C4-2B (cell line): ENCODE measurements at regions not wholly inside any gene's neighbourhood (a gene's known extent, or its start where the extent isn't known, plus 50 kb on each side); places are given as distances from the start of the nearest gene placed in this dataset.

ENCODE experiments used
- CTCF ChIP-seq: fragments of 450-650 bp; conservative IDR thresholded peaks from 2 replicates; pipeline ENCODE4 v1.5.1; 2017; ENCODE audit warnings: mild to moderate bottlenecking
- ZFX ChIP-seq: fragments of 450-650 bp; IDR thresholded peaks from 2 replicates; pipeline ENCODE4 v1.6.1; 2017

DNA sequence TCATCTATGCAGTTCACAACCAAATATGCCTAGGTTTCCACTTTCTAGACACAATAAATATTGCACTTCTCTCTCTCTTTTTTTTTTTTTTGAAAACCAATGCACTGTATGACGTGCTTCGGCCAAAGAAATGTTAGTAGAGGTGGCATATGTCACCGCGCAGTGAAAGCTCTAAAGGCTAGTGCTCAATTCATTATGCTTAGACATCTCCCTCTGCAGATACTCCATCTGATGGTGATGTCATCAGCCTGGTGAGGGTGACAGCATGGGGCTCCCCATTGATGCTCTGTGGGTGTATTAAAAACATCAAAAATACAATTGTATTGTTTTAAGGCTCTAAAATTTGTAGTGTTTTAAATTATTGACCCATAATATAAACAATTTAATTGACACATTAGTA lies 608.8 kb upstream of the C16orf82 start:
- TF ChIP-seq CTCF, result no peak
- no peak for TF ChIP-seq ZFX
